BLaER1 treated with 17β-estradiol and CSF1 and Interleukin-3, amounts not matched to agents 10 nM and 100 nM (cell line): ENCODE measurements at regions not wholly inside any gene's neighbourhood (a gene's known extent, or its start where the extent isn't known, plus 50 kb on each side); places are given as distances from the start of the nearest gene placed in this dataset.
A peak's percentile ranks its signal among the peaks of the same experiment; 100 is the strongest.

Experiments used
- H3K27ac ChIP-seq, 11 experiments: shearing (Covaris generic); formaldehyde crosslinking; 2 replicates each; pipeline ENCODE4 v1.8.1; 2022
- H3K27me3 ChIP-seq, 11 experiments: shearing (Covaris generic); formaldehyde crosslinking; 2 replicates each; pipeline ENCODE4 v1.8.1; 2022
- H3K36me3 ChIP-seq, 11 experiments: shearing (Covaris generic); formaldehyde crosslinking; 2 replicates each; pipeline ENCODE4 v1.8.1; 2022
- H3K4me1 ChIP-seq, 10 experiments: shearing (Covaris generic); formaldehyde crosslinking; 2 replicates each; pipeline ENCODE4 v1.8.1; 2022
- H3K4me2 ChIP-seq, 11 experiments: shearing (Covaris generic); formaldehyde crosslinking; 2 replicates each; pipeline ENCODE4 v1.8.1; 2022
- H3K4me3 ChIP-seq, 10 experiments: shearing (Covaris generic); formaldehyde crosslinking; 2 replicates each; pipeline ENCODE4 v1.8.1; 2022
- H3K9ac ChIP-seq, 11 experiments: shearing (Covaris generic); formaldehyde crosslinking; 2 replicates each; pipeline ENCODE4 v1.8.1; 2022
- H3K9me3 ChIP-seq, 11 experiments: shearing (Covaris generic); formaldehyde crosslinking; replicated peaks in 1 of 11; 2 replicates each; pipeline ENCODE4 v1.8.1; 2022
- H4K20me1 ChIP-seq, 11 experiments: shearing (Covaris generic); formaldehyde crosslinking; 2 replicates each; pipeline ENCODE4 v1.8.1; 2022
- Cebpa-rat ChIP-seq, 11 experiments: shearing (Covaris generic); IDR thresholded peaks; 2 replicates each; pipeline ENCODE4 v1.8.1; 2022

GRCh38 chr1:36583980-36584782 lies 101.5 kb upstream of the CSF3R start:
- H3K9ac ChIP-seq, result peak overlapping the region in 1 of 11 experiments; percentile 8; a peak in 1 of 22 replicates
- H4K20me1 ChIP-seq, result peaks cover 0 to 5% (median 0%) of the 10 kb centered on the region in 11 experiments; a peak in 2 of 22 replicates
- TF ChIP-seq Cebpa-rat (IDR thresholded peaks at IDR 0.05), result no peak
- no peaks in the 10 kb centered on the region for H3K36me3 ChIP-seq
- peak overlapping the region in 7 of 11 experiments; percentile 80 to 100 (median 99); a peak in 13 of 22 replicates for H3K4me2 ChIP-seq
- H3K27ac ChIP-seq, result no peak overlapping the region
- peaks cover 38 to 80% (median 60%) of the 10 kb centered on the region in 10 experiments for H3K4me1 ChIP-seq
- no peaks in the 10 kb centered on the region for H3K9me3 ChIP-seq
- peaks cover 0 to 15% (median 0%) of the 10 kb centered on the region in 11 experiments; a peak in 3 of 22 replicates for H3K27me3 ChIP-seq
- no peak overlapping the region for H3K4me3 ChIP-seq

GRCh38 chr1:36583080-36583479 lies 100.4 kb upstream of the CSF3R start:
- Histone ChIP-seq H3K36me3 (no peaks in the 10 kb centered on the region), H3K27ac (no peak overlapping the region), H3K4me1 (peaks cover 28 to 69% (median 49%) of the 10 kb centered on the region in 10 experiments), H3K4me3 (no peak overlapping the region), H3K4me2 (peak overlapping the region in 6 of 11 experiments; percentile 22 to 100 (median 100); a peak in 10 of 22 replicates), H3K9me3 (no peaks in the 10 kb centered on the region), H4K20me1 (peaks cover 0 to 5% (median 0%) of the 10 kb centered on the region in 11 experiments; a peak in 2 of 22 replicates), H3K9ac (no peak overlapping the region), H3K27me3 (peaks cover 0 to 15% (median 0%) of the 10 kb centered on the region in 11 experiments; a peak in 3 of 22 replicates)
- TF ChIP-seq Cebpa-rat (IDR thresholded peaks at IDR 0.05), result no peak

GRCh38 chr1:36582066-36582755 lies 99.5 kb upstream of the CSF3R start:
- Histone ChIP-seq H3K27ac (no peak overlapping the region), H3K9me3 (no peaks in the 10 kb centered on the region), H4K20me1 (peaks cover 0 to 5% (median 0%) of the 10 kb centered on the region in 11 experiments; a peak in 2 of 22 replicates), H3K4me3 (no peak overlapping the region), H3K4me1 (peaks cover 19 to 62% (median 42%) of the 10 kb centered on the region in 10 experiments), H3K9ac (no peak overlapping the region), H3K36me3 (no peaks in the 10 kb centered on the region), H3K4me2 (peak overlapping the region in 4 of 11 experiments; percentile 10 to 38 (median 22); a peak in 6 of 22 replicates), H3K27me3 (peaks cover 0 to 14% (median 0%) of the 10 kb centered on the region in 11 experiments; a peak in 3 of 22 replicates)
- no peak for TF ChIP-seq Cebpa-rat (IDR thresholded peaks at IDR 0.05)

- no peak overlapping the region for H3K9ac ChIP-seq
- H3K27me3 ChIP-seq, result no peaks in the 10 kb centered on the region; a peak in 1 of 22 replicates
- H3K36me3 ChIP-seq, result no peaks in the 10 kb centered on the region
- no peak overlapping the region for H3K4me2 ChIP-seq
- no peak overlapping the region for H3K27ac ChIP-seq
- H4K20me1 ChIP-seq, result no peaks in the 10 kb centered on the region; a peak in 1 of 22 replicates
- H3K4me1 ChIP-seq, result peaks cover 2 to 56% (median 36%) of the 10 kb centered on the region in 10 experiments; a peak in 18 of 20 replicates
- no peaks in the 10 kb centered on the region for H3K9me3 ChIP-seq
- H3K4me3 ChIP-seq, result no peak overlapping the region
- no peak for TF ChIP-seq Cebpa-rat (IDR thresholded peaks at IDR 0.05)
These were observed 97.8 kb upstream of the CSF3R start for GRCh38 chr1:36580524-36580923.

GRCh38 chr1:36579039-36579438 lies 96.3 kb upstream of the CSF3R start:
- no peak overlapping the region for H3K4me3 ChIP-seq
- H3K9me3 ChIP-seq, result no peaks in the 10 kb centered on the region
- H3K27me3 ChIP-seq, result no peaks in the 10 kb centered on the region
- no peak overlapping the region for H3K4me2 ChIP-seq
- no peak overlapping the region for H3K9ac ChIP-seq
- H3K4me1 ChIP-seq, result peaks cover 0 to 41% (median 21%) of the 10 kb centered on the region in 10 experiments; a peak in 15 of 20 replicates
- H3K36me3 ChIP-seq, result no peaks in the 10 kb centered on the region
- TF ChIP-seq Cebpa-rat (IDR thresholded peaks at IDR 0.05), result no peak
- H3K27ac ChIP-seq, result no peak overlapping the region
- 0 out of 22 replicates have a peak, but pooled peaks cover 0 to 5% (median 0%) of the 10 kb centered on the region in 11 experiments for H4K20me1 ChIP-seq

- Histone ChIP-seq H3K4me3 (no peak overlapping the region), H3K27ac (no peak overlapping the region), H3K27me3 (no peaks in the 10 kb centered on the region), H3K4me1 (peaks cover 0 to 20% (median 12%) of the 10 kb centered on the region in 10 experiments; a peak in 14 of 20 replicates), H4K20me1 (0 out of 22 replicates have a peak, but pooled peaks cover 0 to 5% (median 0%) of the 10 kb centered on the region in 11 experiments), H3K9me3 (no peaks in the 10 kb centered on the region), H3K36me3 (no peaks in the 10 kb centered on the region), H3K4me2 (peak overlapping the region in 8 of 11 experiments; percentile 26 to 69 (median 52); a peak in 13 of 22 replicates), H3K9ac (peak overlapping the region in 3 of 11 experiments; percentile 10 to 18 (median 14); a peak in 1 of 22 replicates)
- TF ChIP-seq Cebpa-rat (IDR thresholded peaks at IDR 0.05), result no peak
These were observed 93.9 kb upstream of the CSF3R start for GRCh38 chr1:36576551-36577110.

- no peaks in the 10 kb centered on the region for H3K27me3 ChIP-seq
- H4K20me1 ChIP-seq, result 0 out of 22 replicates have a peak, but pooled peaks cover 0 to 5% (median 0%) of the 10 kb centered on the region in 11 experiments
- no peak overlapping the region for H3K27ac ChIP-seq
- H3K36me3 ChIP-seq, result no peaks in the 10 kb centered on the region
- no peak for TF ChIP-seq Cebpa-rat (IDR thresholded peaks at IDR 0.05)
- H3K9me3 ChIP-seq, result no peaks in the 10 kb centered on the region
- H3K4me1 ChIP-seq, result peaks cover 0 to 17% (median 12%) of the 10 kb centered on the region in 10 experiments; a peak in 14 of 20 replicates
- H3K4me3 ChIP-seq, result no peak overlapping the region
- H3K9ac ChIP-seq, result peak overlapping the region in 2 of 11 experiments; percentile 10 to 18; a peak in 1 of 22 replicates
- peak overlapping the region in 8 of 11 experiments; percentile 26 to 69 (median 52); a peak in 12 of 22 replicates for H3K4me2 ChIP-seq
These were observed 93.4 kb upstream of the CSF3R start for GRCh38 chr1:36576118-36576517.

GRCh38 chr1:36573445-36573844 lies 90.7 kb upstream of the CSF3R start:
- Histone ChIP-seq H3K9ac (no peak overlapping the region), H3K4me2 (no peak overlapping the region), H4K20me1 (0 out of 22 replicates have a peak, but pooled peaks cover 0 to 5% (median 0%) of the 10 kb centered on the region in 11 experiments), H3K9me3 (no peaks in the 10 kb centered on the region), H3K36me3 (no peaks in the 10 kb centered on the region), H3K4me1 (peaks cover 0 to 14% (median 12%) of the 10 kb centered on the region in 10 experiments; a peak in 14 of 20 replicates), H3K4me3 (no peak overlapping the region), H3K27ac (no peak overlapping the region), H3K27me3 (no peaks in the 10 kb centered on the region)
- no peak for TF ChIP-seq Cebpa-rat (IDR thresholded peaks at IDR 0.05)
